PFSK-1 (cell line): ENCODE measurements at regions not wholly inside any gene's neighbourhood (a gene's known extent, or its start where the extent isn't known, plus 50 kb on each side); places are given as distances from the start of the nearest gene placed in this dataset.

Experiments used
- POLR2AphosphoS5 ChIP-seq: IDR thresholded peaks from 2 replicates; pipeline ENCODE4 v1.6.1; 2012; ENCODE audit warnings: low read depth, mild to moderate bottlenecking, control low read depth, low read length, moderate library complexity
- SIN3A ChIP-seq: IDR thresholded peaks from 2 replicates; pipeline ENCODE4 v1.6.1; 2012; ENCODE audit warnings: mild to moderate bottlenecking, low read length, moderate library complexity, borderline replicate concordance; ENCODE audit not compliant: insufficient read depth
- TAF1 ChIP-seq: IDR thresholded peaks from 2 replicates; pipeline ENCODE4 v1.6.1; 2012; ENCODE audit warnings: low read length, control low read depth, borderline replicate concordance; ENCODE audit not compliant: insufficient read depth

DNA sequence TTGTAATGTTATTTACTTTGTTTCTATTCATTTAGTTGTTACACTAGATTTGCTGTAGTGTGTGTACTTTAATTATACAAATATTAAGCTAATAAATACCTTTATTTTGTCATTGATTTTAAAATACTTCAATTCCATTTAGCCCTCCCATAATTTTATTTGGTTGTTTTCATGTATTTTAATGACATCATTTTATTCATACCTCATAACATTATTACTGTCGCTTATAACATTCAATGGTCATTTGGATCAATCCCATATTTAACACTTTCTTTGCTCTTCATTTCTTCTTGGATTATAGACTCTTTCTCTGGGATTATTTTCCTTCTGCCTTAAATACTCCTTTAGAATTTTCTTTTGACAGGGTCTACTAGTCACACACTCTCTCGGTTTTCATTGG lies 86.6 kb upstream of the CAND1 start:
- no peak for TF ChIP-seq TAF1
- TF ChIP-seq SIN3A, result no peak
- no peak for TF ChIP-seq POLR2AphosphoS5
